Suprapubic skin (tissue), 2 donors: ENCODE measurements at regions not wholly inside any gene's neighbourhood (a gene's known extent, or its start where the extent isn't known, plus 50 kb on each side); places are given as distances from the start of the nearest gene placed in this dataset.

Experiments
- EP300 ChIP-seq: sonication (generic); formaldehyde crosslinking; IDR thresholded peaks from one replicate; pipeline ENCODE4 v1.6.1; 2017; ENCODE audit warnings: antibody characterized with exemption
- POLR2A ChIP-seq, 2 donors: fragments of 450-650 bp; IDR thresholded peaks; one replicate each; pipeline ENCODE4 v1.6.1; 2017; ENCODE audit warnings: antibody characterized with exemption in 2 of 2, mild to moderate bottlenecking in 2 of 2, moderate library complexity in 2 of 2

DNA sequence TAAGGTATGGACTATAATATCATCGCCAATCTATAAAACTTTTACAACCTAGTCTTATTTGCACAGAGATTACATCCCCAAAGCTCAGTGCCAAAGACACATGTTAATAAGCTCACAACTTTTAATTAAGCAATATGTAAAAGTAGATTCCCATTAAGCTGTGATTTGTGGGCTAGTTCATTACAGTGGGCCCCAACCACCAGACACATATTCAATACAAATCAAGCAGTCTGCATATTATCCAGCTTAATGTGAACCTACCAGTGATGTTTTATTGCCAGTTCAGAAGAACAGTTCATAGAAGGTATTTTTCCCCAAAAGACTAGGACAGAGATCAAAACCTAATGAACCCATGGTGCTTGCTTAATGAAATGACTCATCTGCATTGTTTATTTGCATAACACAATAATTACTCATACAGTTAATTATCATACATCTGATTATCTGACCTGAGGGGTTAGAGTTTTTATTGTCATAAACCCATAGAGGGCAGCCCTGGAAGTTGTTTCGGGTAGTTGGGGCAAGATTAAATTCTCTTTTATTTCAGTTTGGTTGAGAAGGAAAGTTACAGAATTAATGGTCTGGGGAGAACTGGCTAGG is 831.0 kb downstream of the TFAP2A start:
- no peak for TF ChIP-seq POLR2A (IDR thresholded peaks at IDR 0.05)
- no peak for TF ChIP-seq EP300
